CD4-positive, alpha-beta T cell treated with Interleukin-21 for 1 hour (primary cell): ENCODE measurements at regions not wholly inside any gene's neighbourhood (a gene's known extent, or its start where the extent isn't known, plus 50 kb on each side); places are given as distances from the start of the nearest gene placed in this dataset.
A peak's percentile ranks its signal among the peaks of the same experiment; 100 is the strongest.

Experiments
- DNase-seq: peaks from one replicate; pipeline ENCODE4 v3.0.0-alpha.2; 2020

DNA sequence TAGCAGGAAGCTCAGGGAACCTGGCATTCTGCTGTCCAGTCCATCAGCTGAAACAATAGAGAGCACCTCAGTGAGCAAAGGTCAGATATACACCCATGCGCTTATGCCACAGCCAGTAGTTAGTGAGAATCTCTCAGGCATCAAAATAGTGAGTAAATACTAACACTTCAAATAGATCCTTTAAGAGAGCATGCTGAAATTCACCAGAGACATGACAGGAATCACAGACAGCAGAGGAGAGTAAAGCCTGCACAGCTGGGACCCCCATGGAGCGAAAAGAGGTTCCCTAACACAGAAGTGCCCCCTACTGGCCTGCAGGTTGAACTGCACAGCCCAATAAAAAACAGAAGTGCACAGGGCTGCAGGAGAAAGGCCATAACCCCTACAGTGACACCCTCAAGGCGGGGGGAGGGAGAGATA lies 57.6 kb upstream of the ANTXRL start:
- DNase-seq: peak; percentile 25

DNA sequence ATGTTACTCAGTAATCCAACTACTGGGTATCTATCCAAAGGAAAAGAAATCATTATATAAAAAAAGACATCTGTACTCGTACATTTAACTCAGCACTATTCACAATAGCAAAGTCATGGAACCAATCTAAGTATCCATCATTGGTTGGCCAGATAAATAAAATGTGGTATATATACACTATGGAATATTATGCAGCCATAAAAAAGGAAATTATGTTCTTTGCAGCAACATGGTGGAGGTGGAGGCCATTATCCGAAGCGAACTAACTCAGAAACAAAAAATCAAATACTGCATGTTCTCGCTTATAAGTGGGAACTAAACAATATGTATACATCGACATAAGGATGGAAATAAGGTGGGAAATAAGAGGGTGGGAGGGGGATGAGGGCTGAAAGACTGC lies 56.2 kb upstream of the ANTXRL start:
- no peak for DNase-seq

GRCh38 chr10:46231087-46231486 lies 55.7 kb upstream of the ANTXRL start:
- no peak for DNase-seq

DNA sequence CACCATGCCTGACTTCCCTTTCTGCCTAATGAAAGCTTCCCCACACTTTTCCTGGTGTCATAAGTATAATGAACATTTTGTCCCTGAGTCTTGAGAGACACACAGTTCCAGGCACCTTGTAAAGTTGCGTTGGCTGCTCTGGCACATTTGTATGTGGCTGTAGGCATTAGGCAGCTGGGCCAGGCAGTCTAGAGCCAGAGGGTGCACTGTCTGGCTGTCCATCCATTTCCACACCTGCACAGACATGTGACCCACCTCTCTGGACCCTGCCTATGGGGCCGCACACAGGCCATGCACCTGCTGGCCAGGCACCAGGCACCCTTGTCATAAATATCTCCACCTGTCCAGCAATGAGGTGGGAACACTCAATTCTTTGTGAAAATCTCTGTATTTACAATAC lies 54.7 kb upstream of the ANTXRL start:
- DNase-seq: no peak

DNA sequence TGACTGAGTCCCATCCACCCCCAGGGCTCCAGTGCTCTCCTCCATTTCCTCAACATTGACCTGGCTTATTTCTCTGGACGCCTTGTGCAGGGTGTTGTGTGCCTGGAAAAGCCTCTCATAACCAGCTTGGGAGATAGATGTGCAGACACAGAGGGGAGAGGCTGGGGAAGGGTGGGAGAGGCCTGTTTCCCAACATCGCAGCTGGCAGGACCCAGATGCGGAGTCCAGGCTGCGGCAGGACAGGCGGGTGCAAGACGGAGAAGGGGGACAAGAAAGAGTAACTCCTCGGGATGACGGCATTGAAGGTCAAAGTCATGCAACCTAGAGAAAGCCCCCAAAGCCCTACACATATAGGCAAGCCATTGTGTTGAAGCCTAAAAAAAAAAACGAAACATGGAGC lies 54.1 kb upstream of the ANTXRL start:
- DNase-seq: no peak

DNA sequence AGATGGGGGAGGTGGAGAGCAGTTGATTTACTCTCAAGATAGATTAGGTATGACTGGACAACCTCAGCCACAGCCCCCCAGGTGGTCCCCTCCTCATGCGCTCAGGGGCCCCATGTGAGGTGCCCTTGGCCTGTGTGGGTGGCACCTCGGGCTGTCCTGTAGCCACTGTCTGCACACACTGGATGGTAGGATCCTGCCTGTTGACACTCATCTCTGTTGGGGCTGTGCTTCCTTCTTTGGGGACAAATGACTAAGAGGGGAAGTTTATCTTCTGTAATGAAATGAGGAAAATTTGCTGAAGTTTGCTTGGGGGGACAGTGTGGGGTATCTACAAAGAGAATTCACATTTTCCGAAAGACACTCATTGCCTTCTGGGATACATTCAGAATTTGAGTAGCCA lies 53.6 kb upstream of the ANTXRL start:
- DNase-seq: no peak

GRCh38 chr10:46234026-46234425 lies 52.8 kb upstream of the ANTXRL start:
- DNase-seq: no peak

- no peak for DNase-seq
Observed at GRCh38 chr10:46234431-46235060, 52.3 kb upstream of the ANTXRL start.

GRCh38 chr10:46235705-46236545 lies 50.9 kb upstream of the ANTXRL start:
- DNase-seq: no peak

DNA sequence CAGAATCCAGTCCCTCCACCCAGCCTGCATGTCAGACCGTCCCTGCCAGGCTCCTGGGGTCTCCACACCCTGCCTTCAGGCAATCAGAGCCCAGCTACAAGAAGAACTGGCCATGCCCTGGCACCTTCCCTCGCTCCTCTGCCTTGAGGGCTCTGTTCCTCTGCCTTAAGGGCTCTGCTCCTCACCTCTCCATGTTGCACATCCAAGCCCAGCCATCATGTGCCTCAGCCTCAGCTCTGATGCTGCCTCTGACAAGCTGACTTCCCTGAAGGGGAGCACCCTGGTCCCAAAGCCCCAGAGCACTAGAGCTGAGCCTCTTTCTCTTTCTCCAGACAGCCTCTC lies 50.3 kb upstream of the ANTXRL start:
- DNase-seq: no peak

GRCh38 chr10:46236941-46237681 lies 49.7 kb upstream of the ANTXRL start:
- no peak for DNase-seq
